SK-N-MC (cell line): ENCODE measurements at regions not wholly inside any gene's neighbourhood (a gene's known extent, or its start where the extent isn't known, plus 50 kb on each side); places are given as distances from the start of the nearest gene placed in this dataset.
"Not testable (repeated sequence)": the region's sequence is repeated elsewhere in the genome, so short reads cannot be mapped to it uniquely, and the experiment has no call there.

ENCODE experiments used
- DNase-seq: peaks from one replicate; pipeline ENCODE4 v3.0.0-alpha.2; 2011; ENCODE audit warnings: low read depth, low spot score
- H3K27ac ChIP-seq: fragments of 200-600 bp; sonication (generic); 2 replicates; pipeline ENCODE4 v1.5.1; 2016; ENCODE audit warnings: mixed run types
- H3K36me3 ChIP-seq: fragments of 200-600 bp; sonication (generic); 2 replicates; pipeline ENCODE4 v1.6.1; 2017; ENCODE audit warnings: antibody characterized with exemption, low read length, mixed read lengths; ENCODE audit not compliant: insufficient read depth
- H3K4me3 ChIP-seq: fragments of 200-600 bp; sonication (generic); 2 replicates; pipeline ENCODE4 v1.5.1; 2016
- H3K9ac ChIP-seq: fragments of 200-600 bp; sonication (generic); 2 replicates; pipeline ENCODE4 v1.8.0; 2017; ENCODE audit warnings: mixed run types, mixed read lengths; ENCODE audit not compliant: insufficient read length
- H3K9me3 ChIP-seq: fragments of 200-600 bp; sonication (generic); 2 replicates; pipeline ENCODE4 v1.6.1; 2017; ENCODE audit warnings: low read depth, mild to moderate bottlenecking, antibody characterized with exemption, low read length, moderate library complexity, mixed read lengths
- EZH2 ChIP-seq: fragments of 200-600 bp; sonication (generic); IDR thresholded peaks from one replicate; pipeline ENCODE4 v1.6.1; 2017; ENCODE audit warnings: antibody characterized with exemption
- FOXP2 ChIP-seq: optimal IDR thresholded peaks from 2 replicates; pipeline ENCODE3; 2011; ENCODE audit warnings: mild to moderate bottlenecking, moderate library complexity; ENCODE audit not compliant: insufficient read depth; ENCODE audit errors: extremely low read length, control extremely low read depth
- POLR2AphosphoS5 ChIP-seq: IDR thresholded peaks from 2 replicates; pipeline ENCODE4 v1.6.1; 2012; ENCODE audit warnings: mild to moderate bottlenecking, low read depth, low read length, borderline replicate concordance

GRCh38 chr16:72645538-72645937 lies 402.4 kb downstream of the ZFHX3 start:
- Histone ChIP-seq H3K9me3 (no peaks in the 10 kb centered on the region), H3K36me3 (no peaks in the 10 kb centered on the region), H3K9ac (no peak overlapping the region), H3K4me3 (no peak overlapping the region), H3K27ac (no peak overlapping the region)
- no peak for DNase-seq
- no peak for TF ChIP-seq POLR2AphosphoS5

- no peak overlapping the region for H3K9ac ChIP-seq
- no peaks in the 10 kb centered on the region for H3K36me3 ChIP-seq
- TF ChIP-seq POLR2AphosphoS5 = no peak
- TF ChIP-seq FOXP2 = no peak
- no peak for TF ChIP-seq EZH2
- no peak for DNase-seq
- H3K9me3 ChIP-seq = no peaks in the 10 kb centered on the region
- no peak overlapping the region for H3K27ac ChIP-seq
- no peak overlapping the region for H3K4me3 ChIP-seq
Measured at GRCh38 chr16:72644911-72645310, 403.0 kb downstream of the ZFHX3 start.

GRCh38 chr16:72639494-72639893 lies 408.4 kb downstream of the ZFHX3 start:
- no peaks in the 10 kb centered on the region for H3K9me3 ChIP-seq
- no peak for DNase-seq
- H3K4me3 ChIP-seq = no peak overlapping the region
- no peak overlapping the region for H3K27ac ChIP-seq
- TF ChIP-seq EZH2 (no peak), POLR2AphosphoS5 (no peak), FOXP2 (no peak)
- H3K9ac ChIP-seq = no peak overlapping the region
- H3K36me3 ChIP-seq = no peaks in the 10 kb centered on the region

GRCh38 chr16:72637306-72637705 lies 410.6 kb downstream of the ZFHX3 start:
- DNase-seq = no peak

GRCh38 chr16:72635694-72636093 lies 412.2 kb downstream of the ZFHX3 start:
- Histone ChIP-seq H3K36me3 (no peaks in the 10 kb centered on the region), H3K27ac (no peak overlapping the region), H3K9ac (no peak overlapping the region), H3K4me3 (no peak overlapping the region), H3K9me3 (no peaks in the 10 kb centered on the region)
- DNase-seq = no peak
- TF ChIP-seq POLR2AphosphoS5 (no peak), FOXP2 (no peak), EZH2 (no peak)

More at GRCh38 chr16:72637306-72637705, 410.6 kb downstream of the ZFHX3 start:
- TF ChIP-seq EZH2 (no peak), FOXP2 (no peak), POLR2AphosphoS5 (no peak)
- Histone ChIP-seq H3K27ac (no peak overlapping the region), H3K36me3 (no peaks in the 10 kb centered on the region), H3K9ac (no peak overlapping the region), H3K9me3 (no peaks in the 10 kb centered on the region), H3K4me3 (no peak overlapping the region)

- no peaks in the 10 kb centered on the region for H3K9me3 ChIP-seq
- TF ChIP-seq POLR2AphosphoS5 (no peak), FOXP2 (no peak), EZH2 (no peak)
- H3K36me3 ChIP-seq = no peaks in the 10 kb centered on the region
- H3K4me3 ChIP-seq = no peak overlapping the region
- no peak overlapping the region for H3K27ac ChIP-seq
- DNase-seq = no peak
- H3K9ac ChIP-seq = no peak overlapping the region
Measured at GRCh38 chr16:72635104-72635503, 412.8 kb downstream of the ZFHX3 start.

- H3K27ac ChIP-seq, H3K4me3 ChIP-seq, H3K9me3 ChIP-seq, H3K9ac ChIP-seq, DNase-seq, H3K36me3 ChIP-seq: not testable (repeated sequence)
Measured at GRCh38 chr16:72627182-72627896, 420.6 kb downstream of the ZFHX3 start.

- H3K9me3 ChIP-seq = no peaks in the 10 kb centered on the region
- H3K4me3 ChIP-seq = no peak overlapping the region
- H3K36me3 ChIP-seq = no peaks in the 10 kb centered on the region
- TF ChIP-seq EZH2 (no peak), POLR2AphosphoS5 (no peak), FOXP2 (no peak)
- no peak for DNase-seq
- no peak overlapping the region for H3K27ac ChIP-seq
- H3K9ac ChIP-seq = no peak overlapping the region
Measured at GRCh38 chr16:72626623-72627022, 421.3 kb downstream of the ZFHX3 start.

GRCh38 chr16:72621651-72622050 lies 426.3 kb downstream of the ZFHX3 start:
- TF ChIP-seq POLR2AphosphoS5 (no peak), FOXP2 (no peak), EZH2 (no peak)
- DNase-seq = no peak

GRCh38 chr16:72620853-72621252 lies 427.1 kb downstream of the ZFHX3 start:
- H3K4me3 ChIP-seq = no peak overlapping the region
- DNase-seq = no peak
- H3K36me3 ChIP-seq = no peaks in the 10 kb centered on the region
- H3K27ac ChIP-seq = no peak overlapping the region
- no peak overlapping the region for H3K9ac ChIP-seq
- H3K9me3 ChIP-seq = no peaks in the 10 kb centered on the region
- no peak for TF ChIP-seq FOXP2
- TF ChIP-seq POLR2AphosphoS5 = no peak
- no peak for TF ChIP-seq EZH2

More at GRCh38 chr16:72621651-72622050, 426.3 kb downstream of the ZFHX3 start:
- no peaks in the 10 kb centered on the region for H3K9me3 ChIP-seq
- no peak overlapping the region for H3K9ac ChIP-seq
- no peaks in the 10 kb centered on the region for H3K36me3 ChIP-seq
- H3K27ac ChIP-seq = no peak overlapping the region
- no peak overlapping the region for H3K4me3 ChIP-seq
